Glomerular endothelial cell (primary cell): ENCODE measurements at regions not wholly inside any gene's neighbourhood (a gene's known extent, or its start where the extent isn't known, plus 50 kb on each side); places are given as distances from the start of the nearest gene placed in this dataset.
A peak's percentile ranks its signal among the peaks of the same experiment; 100 is the strongest.
"Not testable (repeated sequence)": the region's sequence is repeated elsewhere in the genome, so short reads cannot be mapped to it uniquely, and the experiment has no call there.

Experiments
- DNase-seq: peaks from one replicate; pipeline ENCODE4 v3.0.0-alpha.2; 2011; ENCODE audit warnings: low read depth, low spot score; ENCODE audit errors: extremely low read depth

DNA sequence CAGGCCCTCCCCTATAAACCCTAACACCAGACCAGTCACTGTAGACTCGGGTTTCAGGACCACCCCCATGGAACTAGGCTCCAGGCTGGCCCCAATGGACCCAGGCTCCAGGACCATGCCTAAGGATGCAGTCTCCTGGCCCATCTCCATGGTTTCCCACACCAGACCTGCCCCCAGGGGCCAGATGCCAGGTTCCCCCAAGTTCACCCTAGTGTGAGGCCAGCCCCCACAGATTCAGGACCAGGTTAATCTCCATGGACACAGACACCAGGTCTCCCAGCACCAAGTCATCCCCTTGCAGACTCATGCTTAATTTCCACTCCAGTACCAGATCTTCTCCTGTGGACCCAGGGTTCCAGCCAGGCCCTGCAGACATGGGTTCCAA is 103.8 kb upstream of the LANCL2 start:
- DNase-seq = no peak

DNA sequence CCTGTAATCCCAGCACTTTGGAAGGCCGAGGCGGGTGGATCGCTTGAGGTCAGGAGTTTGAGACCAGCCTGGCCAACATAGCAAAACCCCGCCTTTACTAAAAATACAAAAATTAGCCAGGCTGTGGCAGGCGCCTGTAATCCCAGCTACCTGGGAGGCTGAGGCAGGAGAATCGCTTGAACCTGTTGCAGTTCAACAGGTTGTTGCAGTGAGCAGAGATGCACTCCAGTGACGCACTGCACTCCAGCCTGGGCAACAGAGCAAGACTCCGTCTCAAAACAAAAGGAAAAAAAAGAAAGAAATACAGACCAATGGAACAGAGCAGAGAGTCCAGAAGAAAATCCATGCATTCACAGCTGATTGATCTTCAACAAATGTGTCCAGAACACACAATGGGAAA is 99.8 kb upstream of the LANCL2 start:
- not testable (repeated sequence) for DNase-seq

DNA sequence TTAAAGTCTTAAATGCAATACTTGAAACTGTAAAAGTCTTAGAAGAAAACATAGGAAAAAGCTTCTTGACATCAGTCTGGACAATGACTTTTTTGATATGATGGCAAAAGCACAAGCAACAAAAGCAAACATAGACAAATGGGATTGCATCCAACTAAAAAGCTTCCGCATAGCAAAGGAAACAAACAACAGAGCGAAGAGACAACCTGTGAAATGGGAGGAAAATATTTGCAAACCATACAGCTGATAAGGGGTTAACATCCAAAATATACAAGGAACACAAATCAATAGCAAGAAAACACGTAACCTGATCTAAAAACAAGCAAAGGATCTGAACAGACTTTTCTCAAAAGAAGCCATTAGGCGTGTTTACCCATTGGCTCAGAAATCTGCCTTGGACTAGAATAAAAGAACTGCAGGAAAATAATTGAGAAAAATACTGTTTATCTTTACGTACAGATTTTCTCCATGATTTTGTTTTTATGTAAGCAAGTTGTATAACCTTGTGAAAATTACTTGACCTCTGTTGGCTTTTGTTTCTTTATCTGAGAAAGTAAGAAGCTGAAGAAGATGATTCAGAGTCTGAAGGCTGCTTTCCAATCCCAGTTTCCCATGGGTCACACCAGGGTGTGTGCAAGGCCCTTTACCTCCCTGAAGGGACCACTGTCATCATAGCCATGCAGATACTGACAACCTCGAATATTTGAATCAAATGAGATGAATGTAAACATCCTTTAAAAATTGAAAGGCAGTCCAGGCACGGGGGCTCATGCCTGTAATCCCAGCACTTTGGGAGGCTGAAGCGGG is 99.1 kb upstream of the LANCL2 start:
- DNase-seq = no peak

DNA sequence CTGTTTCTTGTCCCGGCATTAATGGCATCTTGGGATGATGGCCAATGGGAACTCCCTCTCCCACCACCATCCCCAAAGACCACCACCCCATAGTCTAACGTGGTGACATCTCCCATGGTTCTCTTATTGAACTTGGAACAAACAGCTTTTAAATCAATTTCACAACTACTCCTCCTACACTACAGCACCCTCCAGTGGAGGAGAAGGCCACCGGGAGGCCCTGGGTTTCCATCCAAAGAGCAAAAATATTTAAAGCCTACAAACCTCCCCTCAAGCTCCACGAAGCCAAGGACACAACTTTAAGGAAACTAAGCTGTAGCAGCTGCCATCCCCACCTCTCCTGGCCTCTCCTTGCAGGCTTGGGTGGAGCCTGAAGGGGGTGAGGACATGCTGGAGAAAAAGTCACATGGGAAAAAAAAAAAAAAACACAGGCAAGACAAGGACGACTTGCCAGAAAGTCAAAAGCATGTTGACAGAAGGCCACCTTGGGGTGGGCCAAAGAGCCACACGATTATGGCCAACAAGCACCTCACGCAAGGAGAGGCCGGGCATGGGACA is 94.0 kb upstream of the LANCL2 start:
- DNase-seq = no peak

DNA sequence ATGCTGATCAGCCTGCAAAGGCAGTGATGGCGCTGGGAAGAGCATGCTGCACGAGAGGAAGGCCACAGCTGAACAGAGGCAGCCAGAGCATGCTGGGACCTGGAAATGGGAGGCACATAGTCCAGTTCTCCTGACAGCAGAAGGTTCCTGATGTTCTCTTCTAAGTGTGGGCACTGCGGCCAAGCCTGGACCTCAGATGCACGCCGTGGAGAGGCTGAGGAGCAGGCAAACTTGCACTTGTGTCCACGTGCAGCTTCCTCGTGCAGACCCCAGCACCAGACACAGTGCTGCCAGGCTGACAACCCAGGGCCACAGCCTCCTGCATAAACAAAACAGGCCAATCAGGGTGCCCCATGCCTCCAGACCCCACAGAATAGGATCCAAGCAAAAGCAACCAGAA is 93.5 kb upstream of the LANCL2 start:
- no peak for DNase-seq

DNA sequence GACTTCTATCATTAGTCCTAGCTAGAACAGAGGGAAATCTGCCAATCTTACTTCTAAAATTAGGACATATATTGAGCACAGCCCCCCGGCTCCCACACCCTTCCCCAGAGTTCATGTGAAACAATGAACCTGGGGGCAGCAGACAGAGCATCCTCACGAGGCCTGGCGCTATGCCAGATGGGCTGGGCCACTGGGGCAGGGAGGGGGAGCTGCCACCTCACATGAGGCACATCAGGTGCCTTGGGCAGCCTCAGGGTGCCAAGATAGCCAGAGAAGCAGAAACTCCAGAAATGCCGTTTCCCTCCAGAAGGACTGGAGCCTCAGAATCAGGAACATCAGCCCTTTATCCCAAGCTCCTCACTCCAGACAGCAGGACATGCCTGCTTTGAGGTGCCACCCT is 92.8 kb upstream of the LANCL2 start:
- no peak for DNase-seq

DNA sequence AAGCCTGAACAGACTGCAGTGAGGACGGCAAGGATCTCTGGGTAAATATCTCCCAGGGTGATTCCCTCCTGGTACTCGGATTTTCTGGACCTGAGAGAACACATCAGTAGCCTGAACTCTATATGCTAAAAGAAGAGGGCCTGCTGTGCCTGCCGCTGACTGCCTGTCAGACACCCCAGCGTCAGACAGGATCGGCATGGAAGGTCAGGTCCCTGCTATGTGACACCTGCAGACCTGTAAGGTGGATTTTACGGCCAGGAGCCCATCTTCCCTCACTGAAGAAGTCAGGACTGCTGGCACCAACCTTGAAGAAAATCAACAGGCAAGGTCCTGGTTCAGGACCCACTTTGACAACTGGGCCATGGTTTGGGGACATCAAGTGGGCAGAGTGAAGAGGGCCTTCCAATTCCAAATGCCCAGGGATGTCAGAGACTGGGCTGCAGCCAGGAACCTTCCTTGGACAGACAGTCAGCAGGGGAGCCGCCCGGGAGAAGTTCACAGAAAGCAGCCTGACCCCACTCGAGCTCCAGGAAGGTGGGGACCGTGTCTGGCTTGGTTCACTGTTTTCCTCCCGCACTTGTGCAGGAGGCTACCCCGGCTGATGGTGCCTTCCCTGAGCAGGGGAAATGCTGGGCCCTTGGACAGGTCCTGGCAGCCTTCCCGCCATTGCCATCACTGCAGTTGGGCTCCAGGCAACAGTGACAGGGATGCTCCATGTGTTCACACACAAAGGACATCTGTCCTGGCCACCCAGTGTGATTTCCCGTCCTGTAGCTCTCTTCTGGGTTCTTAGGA is 91.8 kb upstream of the LANCL2 start:
- no peak for DNase-seq

DNA sequence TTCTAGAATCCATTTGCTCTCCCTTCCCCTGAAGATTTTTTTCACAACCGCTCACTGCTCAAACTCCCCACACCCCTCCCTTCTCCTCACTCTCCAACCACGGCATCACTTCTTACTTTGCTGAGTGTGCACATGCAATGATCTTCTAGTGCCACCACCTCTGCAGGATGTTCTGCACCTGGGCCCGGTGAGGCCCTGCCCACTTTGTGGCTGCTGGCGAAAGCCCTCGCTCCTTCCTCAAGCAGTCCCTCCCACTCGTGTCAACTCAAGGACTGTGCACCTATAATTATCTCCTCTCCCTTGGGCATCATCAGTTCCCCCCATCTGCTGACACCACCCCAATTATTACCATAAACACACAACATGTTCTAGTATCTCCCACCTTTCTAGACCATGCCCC is 91.0 kb upstream of the LANCL2 start:
- DNase-seq = no peak

DNA sequence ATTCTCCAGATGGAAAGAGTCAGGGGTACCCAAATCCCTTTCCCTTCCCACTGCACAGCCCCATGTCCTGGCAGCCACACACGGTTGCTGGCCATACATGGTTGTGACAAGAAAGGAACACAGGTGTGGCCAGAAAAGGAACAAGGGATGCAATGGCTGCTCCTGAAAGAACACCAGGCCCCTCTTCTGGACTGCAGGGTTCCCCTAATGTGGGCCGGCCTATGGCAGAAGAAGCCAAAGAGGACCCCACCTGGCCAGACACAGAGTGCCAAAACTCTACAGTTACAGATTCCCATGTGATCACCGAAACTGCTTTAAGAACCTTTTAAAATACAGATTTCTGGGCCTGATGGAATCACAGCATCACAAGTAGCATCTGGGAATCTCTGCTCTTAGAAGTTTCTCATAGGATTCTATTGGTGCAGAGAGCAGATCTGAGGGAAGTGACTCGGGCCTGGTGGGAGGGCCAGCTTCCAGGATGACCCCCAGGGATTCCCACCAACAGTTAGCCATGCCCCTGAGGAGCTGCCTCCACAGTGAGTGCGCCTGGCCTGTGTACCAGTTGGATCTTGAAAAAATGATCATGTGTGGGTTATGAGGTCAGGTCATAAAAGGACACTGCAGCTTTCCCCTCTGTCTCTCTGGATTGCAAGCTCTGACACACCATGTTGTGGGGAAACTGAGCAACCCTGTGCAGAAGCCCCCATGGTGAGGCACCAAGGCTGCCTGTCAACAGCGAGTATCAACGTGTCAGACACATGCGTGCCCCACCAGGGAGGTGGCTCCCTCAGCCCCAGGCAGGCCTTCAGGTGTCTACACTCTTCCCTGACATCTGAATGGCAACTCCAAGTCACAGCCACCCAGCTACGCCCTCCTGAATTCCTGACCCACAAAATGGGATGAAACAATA is 89.6 kb upstream of the LANCL2 start:
- no peak for DNase-seq

DNA sequence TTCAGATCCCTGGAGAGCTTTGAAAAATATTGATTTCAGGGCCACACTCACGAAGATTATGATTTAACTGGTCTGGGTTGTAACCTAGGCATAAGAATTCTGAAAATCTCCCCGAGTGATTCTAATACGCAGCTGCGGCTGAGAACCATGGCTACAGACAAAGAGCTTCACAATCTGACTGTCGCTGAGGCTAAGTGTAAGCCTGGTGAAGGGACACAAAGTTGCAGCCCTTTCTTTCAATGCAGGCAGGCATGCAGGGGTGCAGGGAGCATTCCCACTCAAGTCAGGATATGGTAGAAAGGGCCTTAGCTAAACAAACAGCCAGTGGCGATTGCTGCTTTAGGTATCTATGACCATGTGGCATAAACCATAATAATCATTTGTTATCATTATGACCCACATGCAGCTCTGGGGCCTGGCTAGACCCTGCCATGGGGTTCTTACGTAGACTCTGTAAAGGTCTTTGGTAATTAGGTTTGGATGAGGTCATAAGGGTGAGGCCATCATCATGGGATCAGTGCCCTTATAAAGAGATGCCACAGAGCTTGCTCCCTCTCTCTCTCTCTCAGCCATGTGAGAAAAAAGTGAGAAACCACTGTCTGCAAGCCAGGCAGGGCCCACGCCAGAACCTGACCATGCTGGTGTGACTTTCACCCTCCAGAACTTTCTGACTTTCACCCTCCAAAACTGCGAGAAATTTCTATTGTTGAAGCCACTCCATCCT is 88.4 kb upstream of the LANCL2 start:
- DNase-seq = no peak

DNA sequence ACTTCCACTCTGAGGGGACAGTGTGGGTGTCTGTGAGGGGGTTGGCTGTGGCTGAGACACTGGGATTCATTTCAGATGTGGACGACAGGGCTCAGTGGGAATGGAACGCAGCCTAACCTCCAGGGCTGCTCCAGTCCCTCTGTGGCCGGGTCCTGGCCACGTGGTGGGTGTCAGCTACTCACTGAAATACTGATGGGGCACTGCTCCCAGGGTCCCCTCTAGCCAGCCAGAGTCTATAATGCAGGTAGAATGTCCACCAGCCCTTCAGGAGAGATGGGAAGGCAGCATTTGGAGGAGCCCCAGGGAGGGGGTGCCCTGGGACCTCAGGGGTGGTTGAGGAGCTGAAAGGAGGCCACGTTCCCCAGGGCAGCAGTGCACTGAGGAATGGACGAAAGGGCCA is 87.2 kb upstream of the LANCL2 start:
- DNase-seq = no peak

DNA sequence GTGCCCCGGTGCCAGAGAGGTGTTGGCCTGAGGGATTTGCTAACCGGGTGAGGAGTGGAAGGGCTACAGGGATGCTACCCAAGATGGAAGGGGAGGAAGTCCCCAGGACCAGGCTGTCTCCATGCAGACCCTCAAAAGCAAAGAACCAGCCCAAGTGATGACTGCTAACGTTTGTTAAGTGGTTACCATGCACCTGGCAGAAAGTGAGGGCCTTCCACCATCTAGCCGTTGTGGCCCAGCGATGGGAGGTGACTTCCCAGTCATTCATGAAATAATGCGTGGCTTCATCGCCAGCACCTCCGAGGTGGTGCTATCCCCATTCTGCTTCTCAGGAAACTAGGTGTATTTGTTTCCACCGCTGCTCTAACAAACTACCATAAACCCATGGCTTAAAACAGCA is 86.8 kb upstream of the LANCL2 start:
- DNase-seq = no peak

DNA sequence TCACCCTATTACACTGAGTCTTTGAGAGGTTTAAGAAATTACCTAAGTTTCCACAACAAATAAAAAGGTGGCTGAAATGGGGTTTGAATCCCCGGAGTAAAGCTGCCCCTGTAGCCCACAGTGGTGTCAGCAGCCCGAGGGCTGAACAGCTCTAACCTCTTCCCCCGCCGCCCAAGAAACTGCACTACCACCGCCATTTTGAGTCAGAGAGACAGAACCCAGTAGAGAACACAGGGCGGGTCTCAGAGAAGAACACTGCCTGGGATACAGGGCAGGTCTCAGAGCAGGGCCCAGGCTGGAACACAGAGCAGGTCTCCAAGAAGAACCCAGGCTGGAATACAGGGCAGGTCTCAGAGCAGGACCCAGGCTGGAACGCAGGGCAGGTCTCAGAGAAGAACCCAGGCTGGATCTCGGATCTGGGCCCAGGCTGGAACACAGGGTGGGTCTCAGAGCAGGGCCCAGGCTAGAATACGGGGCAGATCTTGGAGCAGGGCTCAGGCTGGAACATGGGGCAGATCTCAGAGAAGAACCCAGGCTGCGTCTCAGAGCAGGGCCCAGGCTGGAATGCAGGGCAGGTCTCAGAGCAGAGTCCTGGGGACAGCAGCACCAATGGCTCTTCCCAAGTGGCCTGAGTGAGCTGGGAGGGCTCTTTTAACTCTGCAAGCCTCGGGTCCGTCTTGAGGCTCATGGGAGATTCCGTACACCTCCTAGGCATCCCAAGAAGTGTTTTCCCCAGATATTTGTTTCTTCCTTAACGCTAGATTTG is 85.9 kb upstream of the LANCL2 start:
- no peak for DNase-seq

DNA sequence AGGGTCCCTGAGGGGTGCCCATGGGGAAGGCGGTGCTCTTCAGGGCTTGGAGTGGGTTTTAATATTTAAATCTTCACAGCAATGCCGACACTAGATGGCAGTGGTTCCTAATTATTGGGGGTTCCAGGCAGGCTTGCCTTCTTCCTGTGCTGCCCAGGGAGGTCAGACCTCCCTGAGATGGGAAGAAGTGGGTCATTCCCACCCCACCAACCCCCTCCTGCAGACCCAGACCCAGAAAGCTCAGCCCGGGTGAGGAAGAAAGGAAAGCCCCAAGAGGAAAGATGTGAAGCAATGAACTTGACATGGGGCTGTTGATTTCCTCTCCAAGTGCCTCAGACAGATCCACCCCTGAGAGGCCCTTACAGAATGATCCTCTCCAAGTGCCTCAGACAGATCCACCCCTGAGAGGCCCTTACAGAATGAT is 85.1 kb upstream of the LANCL2 start:
- DNase-seq = peak; percentile 51

DNA sequence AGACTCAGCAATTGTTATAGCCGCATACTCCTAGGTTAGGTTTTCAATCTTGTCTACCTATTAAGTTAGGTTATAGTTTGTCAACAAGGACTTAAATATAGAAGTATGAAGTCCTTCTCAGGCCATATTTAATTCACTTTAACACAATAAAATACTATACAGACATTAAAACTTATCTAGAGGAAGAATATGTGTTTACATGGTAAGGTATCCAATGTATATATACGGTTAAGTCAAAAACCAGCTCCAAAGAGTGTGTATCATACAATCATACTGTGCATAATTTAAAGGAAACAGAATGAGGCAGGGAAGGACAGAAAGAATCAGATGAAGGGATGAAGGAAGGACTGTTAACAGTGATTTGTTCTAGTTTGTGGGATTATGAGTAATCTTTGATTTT is 79.5 kb upstream of the LANCL2 start:
- DNase-seq = no peak

DNA sequence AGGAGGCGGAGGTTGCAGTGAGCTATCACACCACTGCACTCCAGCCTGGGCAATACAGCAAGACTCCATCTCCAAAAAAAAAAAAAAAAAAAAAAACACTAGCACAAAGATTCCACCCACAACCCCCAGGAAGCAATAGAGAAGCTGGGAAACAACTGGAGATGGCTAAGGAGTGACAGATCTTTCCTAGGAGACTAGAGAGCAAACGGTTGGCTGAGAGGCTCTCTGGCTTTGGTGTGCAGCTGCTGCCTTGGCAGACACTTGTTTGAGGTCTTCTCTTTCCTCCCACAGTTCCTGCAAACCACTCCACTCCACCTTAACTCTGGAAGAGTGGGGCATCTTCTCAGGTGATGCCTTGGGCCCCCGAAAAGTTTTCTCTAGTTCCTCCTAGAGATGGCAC is 78.5 kb upstream of the LANCL2 start:
- DNase-seq = no peak

DNA sequence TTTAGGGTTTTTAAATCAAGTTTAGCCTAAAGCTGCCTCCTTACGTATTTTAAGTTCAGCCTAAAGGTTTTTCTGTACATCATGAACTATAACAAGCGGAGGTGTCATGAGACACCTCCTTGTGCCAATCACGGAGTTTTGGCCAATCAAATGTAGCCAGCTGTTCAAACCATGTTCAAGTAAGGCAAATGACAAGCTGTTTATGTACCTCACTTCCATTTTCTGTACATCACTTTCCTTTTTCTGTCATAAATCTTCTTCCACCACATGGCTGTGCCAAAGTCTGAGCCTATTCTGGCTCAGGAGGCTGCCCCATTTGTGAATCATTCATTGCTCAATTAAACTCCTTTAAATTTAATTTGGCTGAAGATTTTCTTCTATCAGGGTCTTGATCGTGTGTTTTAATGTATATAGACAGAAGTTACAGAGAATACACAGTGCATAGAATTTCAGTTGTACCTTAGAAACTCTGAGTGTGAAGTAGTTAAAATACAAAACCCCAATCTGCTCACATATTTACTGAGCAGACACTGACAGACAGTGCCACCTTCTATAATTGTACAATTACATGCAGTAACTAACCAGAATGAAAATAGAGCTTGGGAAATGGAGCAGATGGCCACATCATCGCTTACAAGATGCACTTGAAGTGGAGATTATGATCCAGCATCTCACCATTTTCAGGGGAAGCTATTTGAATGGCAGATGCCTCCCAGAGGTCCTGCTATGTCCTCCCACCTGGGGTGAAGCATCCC is 76.9 kb upstream of the LANCL2 start:
- DNase-seq = no peak

DNA sequence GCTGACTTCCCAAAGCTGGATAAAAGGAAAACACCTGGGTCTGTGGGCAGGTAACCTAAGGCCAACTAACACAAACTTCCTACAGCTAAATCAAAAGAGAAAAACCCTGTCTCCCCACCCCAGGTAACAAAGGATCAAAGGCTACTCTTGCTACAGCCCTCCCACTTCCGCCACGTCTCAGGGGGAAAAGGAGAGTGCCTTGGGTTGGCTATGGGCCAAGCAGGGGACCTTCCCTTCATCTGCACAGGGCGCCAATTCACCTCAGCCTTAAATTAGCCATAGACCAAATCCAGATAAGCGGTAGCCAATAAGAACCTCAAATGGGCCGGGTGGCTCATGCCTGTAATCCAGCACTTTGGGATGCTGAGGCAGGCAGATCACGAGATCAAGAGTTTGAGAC is 69.1 kb upstream of the LANCL2 start:
- DNase-seq = no peak
